22Rv1 (cell line): ENCODE measurements at regions not wholly inside any gene's neighbourhood (a gene's known extent, or its start where the extent isn't known, plus 50 kb on each side); places are given as distances from the start of the nearest gene placed in this dataset.
"Not testable (repeated sequence)": the region's sequence is repeated elsewhere in the genome, so short reads cannot be mapped to it uniquely, and the experiment has no call there.

Experiments
- ZFX ChIP-seq: fragments of 450-650 bp; IDR thresholded peaks from 2 replicates; pipeline ENCODE4 v1.6.1; 2017; ENCODE audit warnings: antibody characterized with exemption, borderline replicate concordance
- TF ChIP-seq, protein P1 (sequence below): fragments of 450-650 bp; IDR thresholded peaks from 2 replicates; pipeline ENCODE4 v1.5.1; 2017; ENCODE audit warnings: mild to moderate bottlenecking

DNA sequence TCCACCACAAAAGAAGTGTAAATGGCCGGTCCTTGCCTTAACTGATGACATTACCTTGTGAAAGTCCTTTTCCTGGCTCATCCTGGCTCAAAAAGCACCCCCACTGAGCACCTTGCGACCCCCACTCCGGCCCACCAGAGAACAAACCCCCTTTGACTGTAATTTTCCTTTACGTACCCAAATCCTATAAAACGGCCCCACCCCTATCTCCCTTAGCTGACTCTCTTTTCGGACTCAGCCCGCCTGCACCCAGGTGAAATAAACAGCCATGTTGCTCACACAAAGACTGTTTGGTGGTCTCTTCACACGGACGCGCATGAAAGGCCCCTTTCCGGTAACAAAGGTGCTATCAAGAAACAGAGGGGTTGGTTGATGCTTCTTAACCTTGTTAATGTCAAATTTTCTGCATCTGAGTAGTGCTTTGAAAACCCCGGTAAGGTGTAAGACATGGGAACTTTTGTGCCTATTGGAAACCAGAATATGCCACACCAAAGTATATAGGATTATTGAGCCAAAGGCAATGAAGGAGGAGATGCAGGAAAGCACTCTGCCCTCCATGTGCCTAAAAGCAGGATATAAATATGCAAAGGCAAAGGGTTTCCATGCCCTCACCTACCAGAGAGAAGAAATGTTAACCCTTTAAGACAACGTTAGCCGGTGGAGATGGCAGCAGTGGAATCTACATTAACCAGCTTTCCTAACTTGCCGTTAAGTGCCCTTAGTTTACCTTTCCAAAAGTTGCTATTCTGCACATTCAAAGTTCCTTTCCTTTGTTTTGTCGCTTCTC is 105.4 kb upstream of the LDB2 start:
- TF ChIP-seq, protein P1, sequence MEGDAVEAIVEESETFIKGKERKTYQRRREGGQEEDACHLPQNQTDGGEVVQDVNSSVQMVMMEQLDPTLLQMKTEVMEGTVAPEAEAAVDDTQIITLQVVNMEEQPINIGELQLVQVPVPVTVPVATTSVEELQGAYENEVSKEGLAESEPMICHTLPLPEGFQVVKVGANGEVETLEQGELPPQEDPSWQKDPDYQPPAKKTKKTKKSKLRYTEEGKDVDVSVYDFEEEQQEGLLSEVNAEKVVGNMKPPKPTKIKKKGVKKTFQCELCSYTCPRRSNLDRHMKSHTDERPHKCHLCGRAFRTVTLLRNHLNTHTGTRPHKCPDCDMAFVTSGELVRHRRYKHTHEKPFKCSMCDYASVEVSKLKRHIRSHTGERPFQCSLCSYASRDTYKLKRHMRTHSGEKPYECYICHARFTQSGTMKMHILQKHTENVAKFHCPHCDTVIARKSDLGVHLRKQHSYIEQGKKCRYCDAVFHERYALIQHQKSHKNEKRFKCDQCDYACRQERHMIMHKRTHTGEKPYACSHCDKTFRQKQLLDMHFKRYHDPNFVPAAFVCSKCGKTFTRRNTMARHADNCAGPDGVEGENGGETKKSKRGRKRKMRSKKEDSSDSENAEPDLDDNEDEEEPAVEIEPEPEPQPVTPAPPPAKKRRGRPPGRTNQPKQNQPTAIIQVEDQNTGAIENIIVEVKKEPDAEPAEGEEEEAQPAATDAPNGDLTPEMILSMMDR = not testable (repeated sequence)
- TF ChIP-seq ZFX = not testable (repeated sequence)
